Breast epithelium (tissue), 3 donors: ENCODE measurements at regions not wholly inside any gene's neighbourhood (a gene's known extent, or its start where the extent isn't known, plus 50 kb on each side); places are given as distances from the start of the nearest gene placed in this dataset.

Experiments used
- POLR2A ChIP-seq: fragments of 450-650 bp; IDR thresholded peaks from one replicate; pipeline ENCODE4 v1.6.1; 2016; ENCODE audit warnings: antibody characterized with exemption, mild to moderate bottlenecking, moderate library complexity
- POLR2AphosphoS5 ChIP-seq, 3 donors: sonication (generic); formaldehyde crosslinking; IDR thresholded peaks; one replicate each; pipeline ENCODE4 v1.6.1; 2017; ENCODE audit warnings: antibody characterized with exemption in 3 of 3
- TF ChIP-seq, protein P1 (sequence below), 3 donors: fragments of 450-650 bp; IDR thresholded peaks; one replicate each; pipeline ENCODE4 v1.5.1; 2016 to 2017; ENCODE audit warnings: antibody characterized with exemption in 3 of 3, mild to moderate bottlenecking in 3 of 3, moderate library complexity in 3 of 3

DNA sequence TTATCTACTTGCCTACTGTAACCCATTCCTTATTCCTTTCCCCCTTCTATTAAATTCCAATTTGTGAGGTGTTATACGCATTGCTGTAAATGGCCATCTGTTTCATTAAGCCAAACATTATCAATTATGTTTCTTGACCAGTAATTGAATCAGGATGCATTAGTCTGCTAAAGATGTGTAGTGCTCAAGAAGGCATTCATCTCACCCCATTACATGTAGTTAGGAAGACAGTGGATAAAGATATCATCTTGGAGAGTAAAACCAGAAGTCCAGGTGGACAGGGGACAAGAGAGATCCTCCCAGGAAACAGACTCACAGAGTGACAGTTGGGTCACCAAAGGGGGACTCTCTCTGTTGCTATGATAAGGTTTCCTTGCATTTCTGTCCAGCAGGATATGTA, 73.3 kb upstream of the FAM98A start:
- TF ChIP-seq POLR2A (no peak), POLR2AphosphoS5 (IDR thresholded peaks at IDR 0.05) (no peak)
- TF ChIP-seq, protein P1, sequence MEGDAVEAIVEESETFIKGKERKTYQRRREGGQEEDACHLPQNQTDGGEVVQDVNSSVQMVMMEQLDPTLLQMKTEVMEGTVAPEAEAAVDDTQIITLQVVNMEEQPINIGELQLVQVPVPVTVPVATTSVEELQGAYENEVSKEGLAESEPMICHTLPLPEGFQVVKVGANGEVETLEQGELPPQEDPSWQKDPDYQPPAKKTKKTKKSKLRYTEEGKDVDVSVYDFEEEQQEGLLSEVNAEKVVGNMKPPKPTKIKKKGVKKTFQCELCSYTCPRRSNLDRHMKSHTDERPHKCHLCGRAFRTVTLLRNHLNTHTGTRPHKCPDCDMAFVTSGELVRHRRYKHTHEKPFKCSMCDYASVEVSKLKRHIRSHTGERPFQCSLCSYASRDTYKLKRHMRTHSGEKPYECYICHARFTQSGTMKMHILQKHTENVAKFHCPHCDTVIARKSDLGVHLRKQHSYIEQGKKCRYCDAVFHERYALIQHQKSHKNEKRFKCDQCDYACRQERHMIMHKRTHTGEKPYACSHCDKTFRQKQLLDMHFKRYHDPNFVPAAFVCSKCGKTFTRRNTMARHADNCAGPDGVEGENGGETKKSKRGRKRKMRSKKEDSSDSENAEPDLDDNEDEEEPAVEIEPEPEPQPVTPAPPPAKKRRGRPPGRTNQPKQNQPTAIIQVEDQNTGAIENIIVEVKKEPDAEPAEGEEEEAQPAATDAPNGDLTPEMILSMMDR (IDR thresholded peaks at IDR 0.05): no peak
